C4-2B (cell line): ENCODE measurements at regions not wholly inside any gene's neighbourhood (a gene's known extent, or its start where the extent isn't known, plus 50 kb on each side); places are given as distances from the start of the nearest gene placed in this dataset.

ENCODE experiments used
- ZFX ChIP-seq: fragments of 450-650 bp; IDR thresholded peaks from 2 replicates; pipeline ENCODE4 v1.6.1; 2017
- TF ChIP-seq, protein P1 (sequence below): fragments of 450-650 bp; conservative IDR thresholded peaks from 2 replicates; pipeline ENCODE4 v1.5.1; 2017; ENCODE audit warnings: mild to moderate bottlenecking

DNA sequence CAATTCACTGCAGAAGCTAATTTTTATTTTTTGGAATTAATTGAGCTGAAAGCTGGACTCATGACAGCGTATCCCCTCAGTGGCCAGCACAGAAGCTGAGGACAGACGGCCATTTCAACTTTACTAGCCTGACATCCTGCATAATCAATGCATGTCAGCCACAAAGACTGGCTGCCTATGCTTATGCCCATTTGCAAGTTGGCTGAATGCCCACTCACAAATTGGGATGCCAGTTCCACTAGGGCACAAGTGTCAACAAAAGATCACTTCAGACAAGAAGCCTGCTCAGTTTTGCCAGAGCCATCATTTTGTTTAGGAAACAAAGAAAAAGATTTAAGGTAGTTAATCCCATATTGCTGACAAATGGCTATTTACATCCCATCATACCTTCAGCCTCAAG lies 417.6 kb downstream of the NOVA1 start:
- TF ChIP-seq, protein P1, sequence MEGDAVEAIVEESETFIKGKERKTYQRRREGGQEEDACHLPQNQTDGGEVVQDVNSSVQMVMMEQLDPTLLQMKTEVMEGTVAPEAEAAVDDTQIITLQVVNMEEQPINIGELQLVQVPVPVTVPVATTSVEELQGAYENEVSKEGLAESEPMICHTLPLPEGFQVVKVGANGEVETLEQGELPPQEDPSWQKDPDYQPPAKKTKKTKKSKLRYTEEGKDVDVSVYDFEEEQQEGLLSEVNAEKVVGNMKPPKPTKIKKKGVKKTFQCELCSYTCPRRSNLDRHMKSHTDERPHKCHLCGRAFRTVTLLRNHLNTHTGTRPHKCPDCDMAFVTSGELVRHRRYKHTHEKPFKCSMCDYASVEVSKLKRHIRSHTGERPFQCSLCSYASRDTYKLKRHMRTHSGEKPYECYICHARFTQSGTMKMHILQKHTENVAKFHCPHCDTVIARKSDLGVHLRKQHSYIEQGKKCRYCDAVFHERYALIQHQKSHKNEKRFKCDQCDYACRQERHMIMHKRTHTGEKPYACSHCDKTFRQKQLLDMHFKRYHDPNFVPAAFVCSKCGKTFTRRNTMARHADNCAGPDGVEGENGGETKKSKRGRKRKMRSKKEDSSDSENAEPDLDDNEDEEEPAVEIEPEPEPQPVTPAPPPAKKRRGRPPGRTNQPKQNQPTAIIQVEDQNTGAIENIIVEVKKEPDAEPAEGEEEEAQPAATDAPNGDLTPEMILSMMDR = no peak
- no peak for TF ChIP-seq ZFX
